GM23338 (cell line): ENCODE measurements at regions not wholly inside any gene's neighbourhood (a gene's known extent, or its start where the extent isn't known, plus 50 kb on each side); places are given as distances from the start of the nearest gene placed in this dataset.

ENCODE experiments used
- CTCF ChIP-seq, 2 experiments: fragments of 200-600 bp in 1 of 2; sonication (generic) in 1 of 2; conservative IDR thresholded peaks; 2 replicates each; pipeline versions ENCODE4 v1.5.1 to v1.6.1; 2016 to 2017; ENCODE audit warnings: antibody characterized with exemption in 2 of 2, low read depth in 2 of 2, mild to moderate bottlenecking in 2 of 2, moderate library complexity in 1 of 2
- ETS1 ChIP-seq: IDR thresholded peaks from 2 replicates; pipeline ENCODE4 v1.6.1; 2016; ENCODE audit warnings: antibody characterized with exemption
- EZH2 ChIP-seq: fragments of 200-600 bp; sonication (generic); IDR thresholded peaks from one replicate; pipeline ENCODE4 v1.8.0; 2017; ENCODE audit warnings: antibody characterized with exemption, mild to moderate bottlenecking, low read depth; ENCODE audit not compliant: unreplicated experiment
- POLR2AphosphoS5 ChIP-seq: IDR thresholded peaks from 2 replicates; pipeline ENCODE4 v1.6.1; 2016; ENCODE audit warnings: antibody characterized with exemption, low read depth
- REST ChIP-seq: IDR thresholded peaks from one replicate; pipeline ENCODE4 v1.6.1; 2018; ENCODE audit warnings: antibody characterized with exemption; ENCODE audit not compliant: unreplicated experiment

- TF ChIP-seq CTCF (conservative IDR thresholded peaks at IDR 0.05; ENCODE audit: low read depth in 2 of 2): no peak
- no peak for TF ChIP-seq POLR2AphosphoS5
- TF ChIP-seq REST: no peak
- no peak for TF ChIP-seq ETS1
- no peak for TF ChIP-seq EZH2
Observed at GRCh38 chr1:198986442-198986841, 347.6 kb downstream of the PTPRC start.
